GM19025 (cell line): ENCODE measurements at regions not wholly inside any gene's neighbourhood (a gene's known extent, or its start where the extent isn't known, plus 50 kb on each side); places are given as distances from the start of the nearest gene placed in this dataset.

ENCODE experiments used
- ATAC-seq: cut with Tn5 transposase; IDR thresholded peaks from one replicate; pipeline ENCODE4 v1.9.1; 2021; ENCODE audit warnings: mild to moderate bottlenecking, low read depth, moderate library complexity; ENCODE audit not compliant: unreplicated experiment

DNA sequence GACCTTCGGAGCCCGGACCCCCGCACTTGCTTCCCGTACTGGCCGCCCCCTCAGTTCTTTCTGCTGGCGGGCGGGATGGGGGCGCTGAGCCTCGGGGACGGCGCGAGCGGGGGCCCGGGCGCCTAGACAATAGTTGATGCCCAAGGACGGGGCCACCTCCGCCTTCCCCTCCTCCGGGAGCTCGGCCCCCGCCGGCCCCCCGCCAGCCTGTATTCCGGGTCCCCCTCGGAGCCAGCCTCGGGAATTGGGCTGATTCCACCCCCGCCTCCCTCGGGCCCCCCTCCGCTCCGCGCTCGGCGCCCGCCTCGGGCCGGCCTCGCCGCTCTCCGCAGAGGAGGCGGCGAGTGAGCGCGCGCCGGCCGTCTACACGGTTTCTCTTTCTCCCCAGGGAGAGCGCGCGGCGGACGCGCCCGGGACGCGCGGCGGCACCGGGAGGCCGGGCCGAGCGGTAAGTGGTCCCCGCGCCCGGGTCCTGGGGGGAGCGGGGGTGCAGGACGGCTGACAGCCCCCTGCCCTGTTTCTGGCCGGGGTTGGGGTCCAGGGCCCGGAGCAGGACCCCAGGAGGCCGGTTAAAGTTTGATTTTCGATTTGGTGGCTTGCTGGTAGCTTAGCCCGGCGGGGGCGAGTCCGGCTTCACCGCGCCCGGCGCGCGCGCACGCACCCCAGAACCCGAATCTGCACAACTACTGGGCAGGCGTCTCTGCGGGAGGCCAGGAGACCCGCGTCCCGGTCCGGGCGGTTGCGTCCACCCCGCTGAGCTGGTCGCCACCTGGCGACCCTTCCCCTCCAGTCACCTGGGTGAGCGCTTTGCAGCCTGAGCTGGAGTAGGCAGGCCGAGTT is 413.7 kb downstream of the PCNX1 start:
- ATAC-seq: peak; percentile 32

GRCh38 chr14:71321574-71322315 is 414.5 kb downstream of the PCNX1 start:
- ATAC-seq: no peak

DNA sequence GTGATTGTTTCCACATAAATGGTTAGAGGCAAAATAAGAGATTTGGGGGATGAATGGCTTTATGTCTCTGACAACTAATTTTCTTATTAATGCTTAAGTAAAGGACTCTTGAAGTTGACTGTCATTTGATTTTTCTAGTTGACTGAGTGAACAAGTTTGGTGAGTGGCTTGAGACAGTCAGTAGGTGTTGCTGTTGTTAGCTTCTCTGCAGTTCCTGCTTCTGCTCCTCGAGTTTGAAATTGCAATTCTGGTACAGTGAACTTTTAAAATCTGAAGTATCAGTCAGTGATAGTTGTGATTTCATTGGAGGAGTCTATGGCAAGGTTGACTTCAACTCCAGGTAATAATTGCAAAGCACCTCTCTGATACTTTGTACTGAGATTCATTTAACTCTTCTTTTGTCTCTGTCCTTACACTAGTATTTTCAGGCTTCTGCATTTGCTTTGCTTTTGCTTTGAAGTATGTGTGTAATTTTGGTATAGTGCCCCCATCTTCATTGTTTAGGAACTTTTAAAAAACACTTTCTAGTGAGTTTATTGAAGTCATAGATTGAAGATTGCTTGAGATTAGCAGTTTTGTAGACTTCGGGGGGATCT is 415.5 kb downstream of the PCNX1 start:
- no peak for ATAC-seq

- ATAC-seq: no peak
Observed at GRCh38 chr14:71324767-71325272, 417.6 kb downstream of the PCNX1 start.

DNA sequence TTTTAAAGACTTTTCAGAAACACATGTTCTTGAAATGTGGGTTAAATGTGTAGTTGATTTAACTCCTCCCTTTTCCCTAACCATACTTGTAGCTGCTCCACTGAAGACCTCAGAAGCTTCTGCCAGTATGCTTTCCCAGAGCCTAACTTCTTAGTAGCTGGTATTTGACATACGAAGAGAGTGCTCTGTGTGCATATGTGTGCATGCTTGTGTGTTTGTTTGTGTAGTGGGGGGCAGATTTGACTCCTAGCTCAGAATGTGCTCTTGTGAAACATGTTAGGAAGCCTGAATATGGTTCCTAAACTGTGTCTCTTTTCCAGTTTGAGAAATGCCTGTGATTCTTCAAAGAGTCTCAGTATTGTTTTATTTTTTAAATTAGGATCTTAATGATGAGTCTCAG is 420.4 kb downstream of the PCNX1 start:
- no peak for ATAC-seq

- no peak for ATAC-seq
Observed at GRCh38 chr14:71328183-71328582, 420.9 kb downstream of the PCNX1 start.

DNA sequence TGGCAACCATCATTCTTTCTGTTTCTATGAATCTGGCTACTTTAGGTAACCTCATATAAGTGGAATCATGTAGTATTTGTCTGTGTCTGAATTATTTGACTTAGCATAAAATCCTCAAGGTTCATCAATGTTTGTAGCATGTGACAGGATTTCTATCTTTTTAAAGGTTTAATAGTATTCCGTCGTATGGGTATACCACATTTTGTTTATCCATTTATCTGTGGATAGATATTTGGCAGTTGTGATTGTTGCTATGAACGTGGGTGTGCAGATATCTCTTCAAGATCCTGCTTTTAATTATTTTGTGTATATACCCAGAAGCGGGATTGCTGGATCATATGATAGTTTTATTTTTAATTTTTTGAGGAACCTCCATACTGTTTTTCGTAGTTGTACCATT is 421.7 kb downstream of the PCNX1 start:
- no peak for ATAC-seq

GRCh38 chr14:71331403-71331802 is 424.1 kb downstream of the PCNX1 start:
- no peak for ATAC-seq

GRCh38 chr14:71332476-71332875 is 425.2 kb downstream of the PCNX1 start:
- ATAC-seq: no peak

- ATAC-seq: no peak
Observed at GRCh38 chr14:71333705-71334104, 426.4 kb downstream of the PCNX1 start.

DNA sequence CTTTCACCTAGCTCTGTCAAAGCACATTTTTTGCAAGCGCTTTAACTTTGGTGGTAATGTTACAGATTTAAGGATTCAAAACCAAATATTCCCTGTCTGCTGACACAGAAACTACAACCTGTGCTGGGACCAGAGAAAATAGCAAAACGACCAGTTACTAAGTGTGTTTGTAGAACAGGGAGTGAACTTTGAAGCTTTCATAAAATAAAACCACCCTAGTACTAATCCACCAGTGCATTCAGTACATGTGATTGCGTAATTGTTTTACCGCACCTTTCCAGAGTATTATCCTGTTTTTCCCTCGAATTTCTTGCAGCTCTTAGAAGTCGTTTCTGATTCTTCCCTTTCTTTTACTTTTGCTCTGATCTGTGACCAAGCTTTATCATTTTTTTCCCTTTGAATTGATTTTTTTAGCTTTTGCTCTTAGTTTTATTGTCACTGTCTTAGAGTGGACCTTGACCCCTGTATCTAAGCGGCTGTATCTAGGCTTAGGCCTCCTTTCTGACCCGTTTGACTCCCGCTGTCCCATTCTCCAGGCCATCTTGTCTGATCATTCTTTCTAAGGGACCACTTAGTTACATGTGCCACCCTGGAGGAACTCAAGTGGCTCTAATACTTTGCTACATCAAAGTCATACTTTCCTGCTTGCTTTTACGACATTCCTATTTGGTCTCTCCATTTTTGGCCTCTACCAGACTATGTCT is 429.4 kb downstream of the PCNX1 start:
- ATAC-seq: no peak

- no peak for ATAC-seq
Observed at GRCh38 chr14:71338153-71338552, 430.9 kb downstream of the PCNX1 start.

GRCh38 chr14:71339650-71340415 is 432.6 kb downstream of the PCNX1 start:
- ATAC-seq: no peak

DNA sequence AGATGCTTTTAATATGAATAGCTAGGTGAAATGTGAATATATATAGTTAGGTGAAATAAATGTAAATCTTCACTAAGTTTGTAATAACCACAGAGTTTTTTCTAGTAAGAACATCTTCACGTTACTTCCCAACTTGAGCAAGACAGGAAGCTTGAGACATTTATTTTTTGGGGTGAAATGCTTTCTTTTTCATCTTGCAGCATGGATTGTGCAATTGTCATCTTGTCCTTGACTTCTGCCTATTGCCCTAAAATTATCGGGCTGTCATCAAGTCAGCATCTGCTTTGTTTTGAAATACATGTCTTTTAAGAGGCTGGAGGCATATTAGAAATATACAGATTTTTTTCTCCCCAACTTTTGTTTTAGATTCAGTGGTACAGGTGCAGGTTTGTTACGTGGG is 433.9 kb downstream of the PCNX1 start:
- no peak for ATAC-seq

DNA sequence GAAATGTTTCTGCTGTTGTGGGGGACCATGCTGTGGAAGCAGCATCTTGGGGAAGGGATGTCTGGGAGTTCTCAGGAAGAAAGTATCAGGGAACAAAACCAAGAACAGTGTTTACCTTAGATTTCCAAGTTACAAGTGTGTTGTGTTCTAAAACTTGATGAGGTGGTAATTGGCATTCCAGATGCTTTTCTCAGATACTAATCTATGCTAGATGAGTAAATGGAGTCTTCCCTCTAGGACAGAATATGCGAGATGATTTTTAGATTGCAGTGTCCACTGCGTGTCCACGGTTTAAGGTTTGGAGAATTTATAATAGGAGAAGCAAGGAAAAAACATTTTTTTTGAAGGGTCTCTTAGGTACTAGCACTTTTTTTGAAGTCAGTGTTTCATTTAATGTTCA is 436.5 kb downstream of the PCNX1 start:
- ATAC-seq: no peak

DNA sequence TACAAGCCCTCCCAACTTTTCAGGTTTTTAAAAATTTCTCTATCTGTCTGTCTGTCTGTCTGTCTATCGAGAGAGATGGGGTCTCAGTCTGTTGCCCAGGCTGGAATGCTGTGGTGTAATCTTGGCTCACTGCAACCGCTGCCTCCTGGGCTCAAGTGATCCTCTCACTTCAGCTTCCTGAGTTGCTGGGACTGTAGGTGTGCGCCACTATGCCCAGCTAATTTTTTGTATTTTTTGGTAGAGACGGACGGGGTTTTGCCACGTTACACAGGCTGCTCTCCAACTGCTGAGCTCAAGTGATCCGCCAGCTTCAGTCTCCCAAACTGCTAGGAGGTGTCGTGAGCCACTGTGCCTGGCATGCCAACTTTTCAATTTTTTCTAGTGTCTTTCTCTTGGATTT is 437.2 kb downstream of the PCNX1 start:
- no peak for ATAC-seq

- ATAC-seq: no peak
Observed at GRCh38 chr14:71346685-71347084, 439.4 kb downstream of the PCNX1 start.

DNA sequence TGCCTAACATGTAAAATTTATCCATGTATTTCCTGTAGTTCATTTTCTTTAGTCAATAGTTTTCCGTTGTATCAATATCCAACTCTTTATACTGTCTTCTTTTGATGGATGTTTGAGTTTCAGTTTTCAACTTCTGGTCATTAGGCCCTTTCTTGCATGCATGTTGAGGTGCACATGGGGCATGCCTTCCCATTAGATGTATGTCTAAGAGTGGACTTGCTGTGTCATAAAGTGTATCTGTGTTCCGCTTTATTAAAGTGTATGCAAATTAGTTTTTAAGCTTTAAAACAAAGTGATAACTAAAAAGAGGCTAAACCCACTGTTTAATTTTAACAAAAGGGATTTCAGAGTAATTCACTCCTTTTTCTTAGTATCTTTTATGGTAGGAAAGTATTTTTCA is 441.1 kb downstream of the PCNX1 start:
- ATAC-seq: no peak

DNA sequence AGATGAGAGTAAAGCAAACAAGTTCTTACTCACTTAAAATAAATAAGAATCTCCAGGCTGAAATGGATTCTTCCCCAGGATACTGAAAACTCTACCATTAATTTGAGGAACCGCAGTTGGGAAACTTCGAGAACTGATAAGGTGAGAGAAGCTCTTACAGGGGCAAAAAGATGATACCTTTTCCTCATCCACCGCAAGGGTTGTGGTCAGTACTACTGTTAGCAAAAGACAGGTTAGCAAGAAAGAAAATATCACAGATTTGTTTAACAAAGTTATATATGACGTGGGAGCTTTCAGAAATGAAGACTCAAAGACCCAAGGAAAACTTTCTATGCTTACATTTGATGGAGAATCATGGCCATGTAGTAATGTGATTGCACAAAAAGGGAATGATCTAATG is 441.6 kb downstream of the PCNX1 start:
- ATAC-seq: no peak

- ATAC-seq: no peak
Observed at GRCh38 chr14:71354142-71354541, 446.9 kb downstream of the PCNX1 start.
